ENCODE measurements at regions not wholly inside any gene's neighbourhood (a gene's known extent, or its start where the extent isn't known, plus 50 kb on each side); places are given as distances from the start of the nearest gene placed in this dataset.

GRCh38 chr20:48301189-48301588, 515.9 kb upstream of the SULF2 start:
- Histone ChIP-seq H4K20me1 (ENCODE audit: insufficient read depth, low read length) (no peaks in the 10 kb centered on the region), H3K9ac (ENCODE audit: insufficient read depth, low read depth, low read length) (no peak overlapping the region), H3K4me2 (ENCODE audit: low read depth, low read length) (no peak overlapping the region), H3K4me3 (replicated peaks in 1 of 3; ENCODE audit: insufficient read depth in 1 of 3, low read depth in 2 of 3, low read length in 3 of 3) (no peak overlapping the region), H3K4me1 (ENCODE audit: insufficient read depth, low read length) (peaks cover 21% of the 10 kb centered on the region), H3K36me3 (replicated peaks in 1 of 2; ENCODE audit: control insufficient read depth in 1 of 2, insufficient read depth in 2 of 2, low read length in 2 of 2) (no peaks in the 10 kb centered on the region), H3K79me2 (ENCODE audit: insufficient read depth, low read length) (no peaks in the 10 kb centered on the region), H3K27me3 (ENCODE audit: control insufficient read depth in 1 of 2, insufficient read depth in 2 of 2, low read length in 2 of 2) (no peaks in the 10 kb centered on the region), H3K27ac (ENCODE audit: extremely low read length, insufficient read depth, low read length) (no peak overlapping the region), H3K9me3 (ENCODE audit: low read length) (no peaks in the 10 kb centered on the region), H2AFZ (ENCODE audit: low read length) (no peak overlapping the region)
- no peak for FAIRE-seq
- peak; percentile 45 for DNase-seq (ENCODE audit: low spot score)
- ChIA-PET CTCF (ENCODE audit: low intra/inter-chr PET ratio, low total read pairs) (no interaction called here), POLR2A (no interaction called here)
- intact Hi-C loops (cut with micrococcal nuclease; ENCODE audit: unreplicated experiment), result no loop called here
- no TSS peak for BruUV-seq (replicated peaks)
- TF ChIP-seq USF2 (IDR thresholded peaks at IDR 0.05; ENCODE audit: low read depth, low read length) (peak; percentile 54; the same call in 1 of the 2 replicates), USF2 (CRISPR knock-in tag; IDR thresholded peaks at IDR 0.05; ENCODE audit: borderline replicate concordance) (peak; percentile 57; the same call in 1 of the 2 replicates), EHMT2 (IDR thresholded peaks at IDR 0.05; ENCODE audit: borderline replicate concordance, low read depth, low read length) (0 out of 2 replicates have a peak, but pooled peaks have one; percentile 69), NCOR1 (IDR thresholded peaks at IDR 0.05; ENCODE audit: borderline replicate concordance, low read length) (peak; percentile 34; the same call in 1 of the 2 replicates), PHF21A (CRISPR knock-in tag; IDR thresholded peaks at IDR 0.05) (0 out of 2 replicates have a peak, but pooled peaks have one; percentile 18), TEAD3 (CRISPR knock-in tag; optimal IDR thresholded peaks at IDR 0.05; ENCODE audit: borderline replicate concordance) (peak; percentile 92), MNT (IDR thresholded peaks at IDR 0.05) (peak; percentile 2; the same call in 1 of the 2 replicates), NFYB (CRISPR knock-in tag; IDR thresholded peaks at IDR 0.05) (peak; percentile 74), ZFP82 (CRISPR knock-in tag; IDR thresholded peaks at IDR 0.05; ENCODE audit: borderline replicate concordance) (no peak), HOMEZ (CRISPR knock-in tag; IDR thresholded peaks at IDR 0.05; ENCODE audit: low read depth) (peak; percentile 38; the same call in 1 of the 2 replicates), NFYC (CRISPR knock-in tag; IDR thresholded peaks at IDR 0.05) (peak; percentile 72), CREB1 (IDR thresholded peaks at IDR 0.05) (peak; percentile 29; the same call in 1 of the 2 replicates), CREB1 (CRISPR knock-in tag; IDR thresholded peaks at IDR 0.05) (no peak), KAT2B (IDR thresholded peaks at IDR 0.05; ENCODE audit: borderline replicate concordance, low read depth, low read length) (no peak), CTCF (CRISPR knock-in tag; IDR thresholded peaks at IDR 0.05) (no peak), HNF4A (CRISPR knock-in tag; IDR thresholded peaks at IDR 0.05) (peak; percentile 73), MLX (CRISPR knock-in tag; IDR thresholded peaks at IDR 0.05) (peak; percentile 51), RBAK (CRISPR knock-in tag; IDR thresholded peaks at IDR 0.05) (0 out of 2 replicates have a peak, but pooled peaks have one; percentile 43)
- ATAC-seq, result peak; percentile 46; the same call in 2 of the 3 replicates
- WGBS (ENCODE audit: low lambda C conversion rate), result 26% methylated on average over 3 of the region's 3 CpGs
- in situ Hi-C loops (cut with HindIII; ENCODE audit: extremely low pct_ligation_motif_present, low pct_unique_long_range_greater_than_20kb), result no loop called here
